Stimulated activated CD4-positive, alpha-beta T cell treated with anti-CD3 and anti-CD28 coated beads, Interleukin-12 subunit alpha, Interleukin-12 subunit beta, amount 100 ng/mL, for 48 hours (primary cell): ENCODE measurements at regions not wholly inside any gene's neighbourhood (a gene's known extent, or its start where the extent isn't known, plus 50 kb on each side); places are given as distances from the start of the nearest gene placed in this dataset.
"Not testable (repeated sequence)": the region's sequence is repeated elsewhere in the genome, so short reads cannot be mapped to it uniquely, and the experiment has no call there.

Source experiments
- DNase-seq, 3 donors: peaks; one replicate each; pipeline ENCODE4 v3.0.0-alpha.2; 2020; ENCODE audit warnings: low read depth in 2 of 3, low spot score in 1 of 3

- DNase-seq = no peak
Measured at GRCh38 chr2:81050580-81051095, 746.1 kb upstream of the LRRTM1 start.

GRCh38 chr2:81043681-81044080, 739.1 kb upstream of the LRRTM1 start:
- no peak for DNase-seq

GRCh38 chr2:81007104-81007503, 702.6 kb upstream of the LRRTM1 start:
- DNase-seq = no peak

GRCh38 chr2:81002906-81003305, 698.4 kb upstream of the LRRTM1 start:
- no peak for DNase-seq

- DNase-seq = no peak
Measured at GRCh38 chr2:80987466-80987865, 682.9 kb upstream of the LRRTM1 start.

GRCh38 chr2:80969900-80970299, 665.3 kb upstream of the LRRTM1 start:
- no peak for DNase-seq

GRCh38 chr2:80968450-80968849, 663.9 kb upstream of the LRRTM1 start:
- DNase-seq = no peak

GRCh38 chr2:80947601-80948130, 643.1 kb upstream of the LRRTM1 start:
- DNase-seq = no peak

- no peak for DNase-seq
Measured at GRCh38 chr2:80943487-80943886, 638.9 kb upstream of the LRRTM1 start.

- no peak for DNase-seq
Measured at GRCh38 chr2:80942766-80943165, 638.2 kb upstream of the LRRTM1 start.

- DNase-seq = no peak
Measured at GRCh38 chr2:80938463-80938862, 633.9 kb upstream of the LRRTM1 start.

GRCh38 chr2:80931820-80932219, 627.3 kb upstream of the LRRTM1 start:
- DNase-seq = not testable (repeated sequence)

- DNase-seq = no peak
Measured at GRCh38 chr2:80930777-80931176, 626.2 kb upstream of the LRRTM1 start.

- no peak for DNase-seq
Measured at GRCh38 chr2:80926168-80926567, 621.6 kb upstream of the LRRTM1 start.

- DNase-seq = no peak
Measured at GRCh38 chr2:80896576-80896975, 592.0 kb upstream of the LRRTM1 start.

- DNase-seq = no peak
Measured at GRCh38 chr2:80894486-80894885, 589.9 kb upstream of the LRRTM1 start.

GRCh38 chr2:80893711-80894110, 589.2 kb upstream of the LRRTM1 start:
- no peak for DNase-seq

GRCh38 chr2:80889009-80889408, 584.5 kb upstream of the LRRTM1 start:
- no peak for DNase-seq

GRCh38 chr2:80887841-80888378, 583.4 kb upstream of the LRRTM1 start:
- DNase-seq = no peak

- DNase-seq = no peak
Measured at GRCh38 chr2:80874374-80874773, 569.8 kb upstream of the LRRTM1 start.

GRCh38 chr2:80869858-80870438, 565.4 kb upstream of the LRRTM1 start:
- DNase-seq = no peak

- DNase-seq = no peak
Measured at GRCh38 chr2:80863147-80863714, 558.7 kb upstream of the LRRTM1 start.

- DNase-seq = no peak
Measured at GRCh38 chr2:80858965-80859364, 554.4 kb upstream of the LRRTM1 start.
